Thyroid gland (tissue), 4 donors: ENCODE measurements at regions not wholly inside any gene's neighbourhood (a gene's known extent, or its start where the extent isn't known, plus 50 kb on each side); places are given as distances from the start of the nearest gene placed in this dataset.

Experiments
- POLR2A ChIP-seq, 2 donors: fragments of 450-650 bp; IDR thresholded peaks; one replicate each; pipeline ENCODE4 v1.6.1; 2017; ENCODE audit warnings: antibody characterized with exemption in 2 of 2, mild to moderate bottlenecking in 2 of 2, moderate library complexity in 1 of 2
- TF ChIP-seq, protein P1 (sequence below), 6 experiments: fragments of 200-600 bp in 3 of 6; fragments of 450-650 bp in 3 of 6; sonication (generic) in 3 of 6; IDR thresholded peaks; one replicate each; pipeline ENCODE4 v1.5.1; 2016 to 2019; ENCODE audit warnings: antibody characterized with exemption in 6 of 6, mild to moderate bottlenecking in 2 of 6, inconsistent platforms in 1 of 6, moderate library complexity in 1 of 6

DNA sequence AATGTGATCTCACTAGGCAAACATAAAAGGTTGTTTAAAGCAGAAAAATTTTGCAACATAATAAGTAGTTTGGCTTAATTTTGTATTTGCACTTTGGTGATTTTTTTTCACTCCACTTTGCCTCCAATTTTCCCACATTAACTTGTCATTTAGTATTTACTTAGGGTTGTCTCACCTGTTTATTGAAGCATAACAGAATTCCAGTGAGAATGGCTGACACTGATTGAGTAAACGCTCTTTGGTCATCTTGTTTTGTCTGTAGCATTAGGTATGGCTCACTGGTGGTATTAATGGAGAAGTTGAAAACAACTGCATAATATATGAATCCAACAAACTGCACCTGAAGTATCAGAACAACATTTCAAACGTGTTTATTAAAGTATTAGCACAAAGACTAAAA, 799.5 kb upstream of the ADGRL3 start:
- TF ChIP-seq, protein P1, sequence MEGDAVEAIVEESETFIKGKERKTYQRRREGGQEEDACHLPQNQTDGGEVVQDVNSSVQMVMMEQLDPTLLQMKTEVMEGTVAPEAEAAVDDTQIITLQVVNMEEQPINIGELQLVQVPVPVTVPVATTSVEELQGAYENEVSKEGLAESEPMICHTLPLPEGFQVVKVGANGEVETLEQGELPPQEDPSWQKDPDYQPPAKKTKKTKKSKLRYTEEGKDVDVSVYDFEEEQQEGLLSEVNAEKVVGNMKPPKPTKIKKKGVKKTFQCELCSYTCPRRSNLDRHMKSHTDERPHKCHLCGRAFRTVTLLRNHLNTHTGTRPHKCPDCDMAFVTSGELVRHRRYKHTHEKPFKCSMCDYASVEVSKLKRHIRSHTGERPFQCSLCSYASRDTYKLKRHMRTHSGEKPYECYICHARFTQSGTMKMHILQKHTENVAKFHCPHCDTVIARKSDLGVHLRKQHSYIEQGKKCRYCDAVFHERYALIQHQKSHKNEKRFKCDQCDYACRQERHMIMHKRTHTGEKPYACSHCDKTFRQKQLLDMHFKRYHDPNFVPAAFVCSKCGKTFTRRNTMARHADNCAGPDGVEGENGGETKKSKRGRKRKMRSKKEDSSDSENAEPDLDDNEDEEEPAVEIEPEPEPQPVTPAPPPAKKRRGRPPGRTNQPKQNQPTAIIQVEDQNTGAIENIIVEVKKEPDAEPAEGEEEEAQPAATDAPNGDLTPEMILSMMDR (IDR thresholded peaks at IDR 0.05), result no peak
- no peak for TF ChIP-seq POLR2A (IDR thresholded peaks at IDR 0.05)
